ENCODE measurements at regions not wholly inside any gene's neighbourhood (a gene's known extent, or its start where the extent isn't known, plus 50 kb on each side); places are given as distances from the start of the nearest gene placed in this dataset.

GRCh38 chr2:19598971-19599370 is 240.5 kb upstream of the OSR1 start:
- H3K4me3 ChIP-seq (ENCODE audit: low read length): no peak overlapping the region
- no peak for DNase-seq (ENCODE audit: low read depth, low spot score)

GRCh38 chr2:19592197-19592596 is 233.8 kb upstream of the OSR1 start:
- DNase-seq (ENCODE audit: low read depth, low spot score): no peak
- H3K4me3 ChIP-seq (ENCODE audit: low read length): no peak overlapping the region

GRCh38 chr2:19589791-19590190 is 231.4 kb upstream of the OSR1 start:
- DNase-seq (ENCODE audit: low read depth, low spot score): no peak
- H3K4me3 ChIP-seq (ENCODE audit: low read length): no peak overlapping the region

- H3K4me3 ChIP-seq (ENCODE audit: low read length): no peak overlapping the region
- DNase-seq (ENCODE audit: low read depth, low spot score): no peak
Measured at GRCh38 chr2:19580830-19581229, 222.4 kb upstream of the OSR1 start.

GRCh38 chr2:19580264-19580663 is 221.8 kb upstream of the OSR1 start:
- no peak for DNase-seq (ENCODE audit: low read depth, low spot score)
- no peak overlapping the region for H3K4me3 ChIP-seq (ENCODE audit: low read length)

- no peak for DNase-seq (ENCODE audit: low read depth, low spot score)
- no peak overlapping the region for H3K4me3 ChIP-seq (ENCODE audit: low read length)
Measured at GRCh38 chr2:19579461-19579860, 221.0 kb upstream of the OSR1 start.

GRCh38 chr2:19577723-19578122 is 219.3 kb upstream of the OSR1 start:
- no peak overlapping the region for H3K4me3 ChIP-seq (ENCODE audit: low read length)

GRCh38 chr2:19576411-19576810 is 218.0 kb upstream of the OSR1 start:
- H3K4me3 ChIP-seq (ENCODE audit: low read length): no peak overlapping the region
- no peak for DNase-seq (ENCODE audit: low read depth, low spot score)

More at GRCh38 chr2:19577723-19578122, 219.3 kb upstream of the OSR1 start:
- no peak for DNase-seq (ENCODE audit: low read depth, low spot score)

- H3K4me3 ChIP-seq (ENCODE audit: low read length): no peak overlapping the region
- DNase-seq (ENCODE audit: low read depth, low spot score): no peak
Measured at GRCh38 chr2:19575641-19576040, 217.2 kb upstream of the OSR1 start.

- H3K4me3 ChIP-seq (ENCODE audit: low read length): no peak overlapping the region
- no peak for DNase-seq (ENCODE audit: low read depth, low spot score)
Measured at GRCh38 chr2:19574778-19575260, 216.4 kb upstream of the OSR1 start.

- no peak for DNase-seq (ENCODE audit: low read depth, low spot score)
- H3K4me3 ChIP-seq (ENCODE audit: low read length): no peak overlapping the region
Measured at GRCh38 chr2:19573784-19574183, 215.4 kb upstream of the OSR1 start.

- no peak overlapping the region for H3K4me3 ChIP-seq (ENCODE audit: low read length)
- no peak for DNase-seq (ENCODE audit: low read depth, low spot score)
Measured at GRCh38 chr2:19571773-19572172, 213.3 kb upstream of the OSR1 start.

GRCh38 chr2:19569300-19569791 is 210.9 kb upstream of the OSR1 start:
- no peak overlapping the region for H3K4me3 ChIP-seq (ENCODE audit: low read length)
- DNase-seq (ENCODE audit: low read depth, low spot score): no peak

- H3K4me3 ChIP-seq (ENCODE audit: low read length): no peak overlapping the region
- no peak for DNase-seq (ENCODE audit: low read depth, low spot score)
Measured at GRCh38 chr2:19568809-19569208, 210.4 kb upstream of the OSR1 start.

GRCh38 chr2:19560785-19561184 is 202.4 kb upstream of the OSR1 start:
- no peak for DNase-seq (ENCODE audit: low read depth, low spot score)
- no peak overlapping the region for H3K4me3 ChIP-seq (ENCODE audit: low read length)

GRCh38 chr2:19559596-19560240 is 201.3 kb upstream of the OSR1 start:
- H3K4me3 ChIP-seq (ENCODE audit: low read length): no peak overlapping the region
- DNase-seq (ENCODE audit: low read depth, low spot score): peak; percentile 86

GRCh38 chr2:19556648-19557047 is 198.2 kb upstream of the OSR1 start:
- DNase-seq (ENCODE audit: low read depth, low spot score): no peak
- H3K4me3 ChIP-seq (ENCODE audit: low read length): no peak overlapping the region

GRCh38 chr2:19554520-19554919 is 196.1 kb upstream of the OSR1 start:
- H3K4me3 ChIP-seq (ENCODE audit: low read length): no peak overlapping the region

GRCh38 chr2:19552270-19552669 is 193.8 kb upstream of the OSR1 start:
- no peak for DNase-seq (ENCODE audit: low read depth, low spot score)
- no peak overlapping the region for H3K4me3 ChIP-seq (ENCODE audit: low read length)

More at GRCh38 chr2:19554520-19554919, 196.1 kb upstream of the OSR1 start:
- DNase-seq (ENCODE audit: low read depth, low spot score): no peak

- DNase-seq (ENCODE audit: low read depth, low spot score): no peak
- no peak overlapping the region for H3K4me3 ChIP-seq (ENCODE audit: low read length)
Measured at GRCh38 chr2:19550750-19551149, 192.3 kb upstream of the OSR1 start.

GRCh38 chr2:19549821-19550220 is 191.4 kb upstream of the OSR1 start:
- no peak overlapping the region for H3K4me3 ChIP-seq (ENCODE audit: low read length)
- DNase-seq (ENCODE audit: low read depth, low spot score): no peak
